ENCODE measurements at regions not wholly inside any gene's neighbourhood (a gene's known extent, or its start where the extent isn't known, plus 50 kb on each side); places are given as distances from the start of the nearest gene placed in this dataset.
A peak's percentile ranks its signal among the peaks of the same experiment; 100 is the strongest.

- Mint-ChIP-seq H3K36me3 (ENCODE audit: insufficient read depth in 1 of 3, low read depth in 3 of 3) (no peaks in the 10 kb centered on the region), H3K9me3 (no peaks in the 10 kb centered on the region), H3K4me1 (no peaks in the 10 kb centered on the region), H3K4me3 (no peak overlapping the region), H3K27ac (no peak overlapping the region), H3K27me3 (ENCODE audit: low read depth) (peaks cover 1% of the 10 kb centered on the region; the same call in 1 of the 2 replicates)
- Histone ChIP-seq H3K14ac (ENCODE audit: insufficient read depth, low read length) (no peak overlapping the region), H3K79me2 (ENCODE audit: insufficient read depth, low read length) (no peaks in the 10 kb centered on the region), H4K91ac (ENCODE audit: insufficient read length, low read depth, low read length) (no peak overlapping the region), H3K9ac (ENCODE audit: extremely low read depth, insufficient read length, low read length) (no peak overlapping the region), H3K18ac (ENCODE audit: insufficient read length, low read depth, low read length) (no peak overlapping the region), H2AFZ (ENCODE audit: low read length) (no peak overlapping the region), H2BK20ac (ENCODE audit: low read depth, low read length, poor library complexity, severe bottlenecking) (no peak overlapping the region), H2BK12ac (ENCODE audit: insufficient read length, low read depth, low read length) (no peak overlapping the region), H3K4me1 (ENCODE audit: insufficient read depth, low read length) (no peaks in the 10 kb centered on the region; the same call in 1 of the 2 replicates), H4K20me1 (ENCODE audit: control insufficient read depth, insufficient read depth, insufficient read length) (no peaks in the 10 kb centered on the region), H3K27ac (ENCODE audit: insufficient read length, low read depth, low read length) (no peak overlapping the region), H3K4ac (ENCODE audit: low read depth, low read length) (no peak overlapping the region), H3K23ac (ENCODE audit: insufficient read length, low read depth, low read length) (no peak overlapping the region), H4K5ac (ENCODE audit: insufficient read length, low read depth, low read length) (no peak overlapping the region), H3K9me3 (ENCODE audit: control insufficient read depth, low read depth, low read length) (no peaks in the 10 kb centered on the region), H3T11ph (ENCODE audit: low read length) (no peak overlapping the region), H3K79me1 (ENCODE audit: insufficient read depth, low read depth, low read length, poor library complexity, severe bottlenecking) (no peaks in the 10 kb centered on the region), H2BK120ac (ENCODE audit: low read depth, low read length, poor library complexity, severe bottlenecking) (no peak overlapping the region), H3K27me3 (ENCODE audit: insufficient read depth, low read length) (no peaks in the 10 kb centered on the region), H4K8ac (replicated peaks; ENCODE audit: insufficient read length, low read depth, low read length) (no peak overlapping the region), H3K56ac (ENCODE audit: insufficient read length, low read depth, low read length) (no peak overlapping the region), H2AK5ac (ENCODE audit: insufficient read length, low read length) (no peak overlapping the region), H3K4me2 (ENCODE audit: insufficient read depth, insufficient read length, low read length) (no peak overlapping the region), H2BK5ac (ENCODE audit: insufficient read length, low read length) (no peak overlapping the region), H2BK15ac (ENCODE audit: low read depth, low read length) (no peak overlapping the region), H3K23me2 (ENCODE audit: insufficient read length, low read depth, low read length, poor library complexity, severe bottlenecking) (no peaks in the 10 kb centered on the region)
- peak; percentile 4 for DNase-seq
- no CpG with 5 or more reads among the region's 8 CpGs for WGBS (ENCODE audit: extremely low coverage, insufficient read length, low lambda C conversion rate)
- no peak for TF ChIP-seq CTCF (conservative IDR thresholded peaks at IDR 0.05)
Measured at GRCh38 chr19:31167690-31168089, 181.5 kb downstream of the TSHZ3 start.

All from H9 (cell line).